GM18498 (cell line): ENCODE measurements at regions not wholly inside any gene's neighbourhood (a gene's known extent, or its start where the extent isn't known, plus 50 kb on each side); places are given as distances from the start of the nearest gene placed in this dataset.

ENCODE experiments used
- ATAC-seq: cut with Tn5 transposase; IDR thresholded peaks from one replicate; pipeline ENCODE4 v1.9.1; 2021; ENCODE audit warnings: mild to moderate bottlenecking, moderate library complexity; ENCODE audit not compliant: unreplicated experiment

GRCh38 chr3:182435860-182436259, 357.4 kb upstream of the ATP11B start:
- ATAC-seq, result no peak

GRCh38 chr3:182436547-182436946, 356.8 kb upstream of the ATP11B start:
- ATAC-seq, result no peak

GRCh38 chr3:182438398-182438797, 354.9 kb upstream of the ATP11B start:
- ATAC-seq, result no peak

GRCh38 chr3:182440101-182440500, 353.2 kb upstream of the ATP11B start:
- ATAC-seq, result no peak

- ATAC-seq, result no peak
Observed at GRCh38 chr3:182445576-182445975, 347.7 kb upstream of the ATP11B start.

- ATAC-seq, result no peak
Observed at GRCh38 chr3:182450942-182451787, 342.1 kb upstream of the ATP11B start.

- ATAC-seq, result no peak
Observed at GRCh38 chr3:182451871-182452270, 341.4 kb upstream of the ATP11B start.

- ATAC-seq, result no peak
Observed at GRCh38 chr3:182455011-182455410, 338.3 kb upstream of the ATP11B start.

GRCh38 chr3:182460303-182460702, 333.0 kb upstream of the ATP11B start:
- no peak for ATAC-seq

GRCh38 chr3:182462152-182462551, 331.2 kb upstream of the ATP11B start:
- no peak for ATAC-seq

GRCh38 chr3:182464513-182465145, 328.7 kb upstream of the ATP11B start:
- no peak for ATAC-seq

- ATAC-seq, result no peak
Observed at GRCh38 chr3:182465301-182466185, 327.8 kb upstream of the ATP11B start.

GRCh38 chr3:182469086-182469485, 324.2 kb upstream of the ATP11B start:
- no peak for ATAC-seq

- ATAC-seq, result no peak
Observed at GRCh38 chr3:182470187-182470586, 323.1 kb upstream of the ATP11B start.

- no peak for ATAC-seq
Observed at GRCh38 chr3:182473191-182473710, 320.1 kb upstream of the ATP11B start.

- ATAC-seq, result no peak
Observed at GRCh38 chr3:182478369-182478768, 314.9 kb upstream of the ATP11B start.

- no peak for ATAC-seq
Observed at GRCh38 chr3:182479419-182480336, 313.6 kb upstream of the ATP11B start.

- ATAC-seq, result no peak
Observed at GRCh38 chr3:182482705-182483104, 310.6 kb upstream of the ATP11B start.

GRCh38 chr3:182484682-182485081, 308.6 kb upstream of the ATP11B start:
- ATAC-seq, result no peak

GRCh38 chr3:182485301-182485700, 308.0 kb upstream of the ATP11B start:
- no peak for ATAC-seq
